Endothelial cell (in vitro differentiated cells): ENCODE measurements at regions not wholly inside any gene's neighbourhood (a gene's known extent, or its start where the extent isn't known, plus 50 kb on each side); places are given as distances from the start of the nearest gene placed in this dataset.
A peak's percentile ranks its signal among the peaks of the same experiment; 100 is the strongest.

Experiments used
- DNase-seq: peaks from one replicate; pipeline ENCODE4 v3.0.0; 2021; ENCODE audit warnings: low spot score
- H3K27ac Mint-ChIP-seq: one replicate; pipeline ENCODE4 v1.8.0; 2021; ENCODE audit warnings: mixed read lengths, inconsistent platforms; ENCODE audit not compliant: unreplicated experiment
- H3K27me3 Mint-ChIP-seq: one replicate; pipeline ENCODE4 v1.8.0; 2021; ENCODE audit warnings: mild to moderate bottlenecking, moderate library complexity, mixed read lengths, inconsistent platforms; ENCODE audit not compliant: unreplicated experiment
- H3K36me3 Mint-ChIP-seq: one replicate; pipeline ENCODE4 v1.8.0; 2021; ENCODE audit warnings: mild to moderate bottlenecking, low read depth, mixed read lengths, inconsistent platforms; ENCODE audit not compliant: unreplicated experiment
- H3K4me1 Mint-ChIP-seq: one replicate; pipeline ENCODE4 v1.8.0; 2021; ENCODE audit warnings: mild to moderate bottlenecking, mixed read lengths, inconsistent platforms; ENCODE audit not compliant: unreplicated experiment
- H3K4me3 Mint-ChIP-seq: one replicate; pipeline ENCODE4 v1.8.0; 2021; ENCODE audit warnings: mild to moderate bottlenecking, mixed read lengths, inconsistent platforms; ENCODE audit not compliant: unreplicated experiment
- H3K9me3 Mint-ChIP-seq: one replicate; pipeline ENCODE4 v1.8.0; 2021; ENCODE audit warnings: mixed read lengths, inconsistent platforms; ENCODE audit not compliant: unreplicated experiment
- TF ChIP-seq, protein P1 (sequence below): fragments of 200-600 bp; sonication (generic); IDR thresholded peaks from one replicate; pipeline ENCODE4 v1.5.0; 2021; ENCODE audit warnings: antibody characterized with exemption; ENCODE audit not compliant: unreplicated experiment

DNA sequence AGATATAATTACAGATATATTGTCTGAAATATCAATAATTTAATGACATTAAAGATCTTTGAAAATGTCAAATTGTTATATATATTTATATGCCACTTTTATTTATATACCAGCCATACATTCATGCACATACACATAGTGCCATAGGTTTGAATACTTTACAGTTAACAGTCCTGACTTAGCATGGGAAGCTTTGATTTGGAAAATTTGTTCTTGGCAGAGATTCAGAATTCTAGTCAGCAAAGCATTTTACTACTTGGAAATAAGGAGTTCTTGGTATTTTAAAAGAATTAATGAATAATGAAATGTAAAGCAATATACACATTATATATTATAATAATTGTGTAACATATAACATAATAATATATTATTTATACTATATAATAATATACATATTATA, 277.0 kb upstream of the PCDH20 start:
- Mint-ChIP-seq H3K4me1 (no peaks in the 10 kb centered on the region), H3K36me3 (no peaks in the 10 kb centered on the region), H3K4me3 (no peak overlapping the region), H3K27me3 (peaks cover 1% of the 10 kb centered on the region), H3K9me3 (no peaks in the 10 kb centered on the region), H3K27ac (no peak overlapping the region)
- no peak for DNase-seq
- TF ChIP-seq, protein P1, sequence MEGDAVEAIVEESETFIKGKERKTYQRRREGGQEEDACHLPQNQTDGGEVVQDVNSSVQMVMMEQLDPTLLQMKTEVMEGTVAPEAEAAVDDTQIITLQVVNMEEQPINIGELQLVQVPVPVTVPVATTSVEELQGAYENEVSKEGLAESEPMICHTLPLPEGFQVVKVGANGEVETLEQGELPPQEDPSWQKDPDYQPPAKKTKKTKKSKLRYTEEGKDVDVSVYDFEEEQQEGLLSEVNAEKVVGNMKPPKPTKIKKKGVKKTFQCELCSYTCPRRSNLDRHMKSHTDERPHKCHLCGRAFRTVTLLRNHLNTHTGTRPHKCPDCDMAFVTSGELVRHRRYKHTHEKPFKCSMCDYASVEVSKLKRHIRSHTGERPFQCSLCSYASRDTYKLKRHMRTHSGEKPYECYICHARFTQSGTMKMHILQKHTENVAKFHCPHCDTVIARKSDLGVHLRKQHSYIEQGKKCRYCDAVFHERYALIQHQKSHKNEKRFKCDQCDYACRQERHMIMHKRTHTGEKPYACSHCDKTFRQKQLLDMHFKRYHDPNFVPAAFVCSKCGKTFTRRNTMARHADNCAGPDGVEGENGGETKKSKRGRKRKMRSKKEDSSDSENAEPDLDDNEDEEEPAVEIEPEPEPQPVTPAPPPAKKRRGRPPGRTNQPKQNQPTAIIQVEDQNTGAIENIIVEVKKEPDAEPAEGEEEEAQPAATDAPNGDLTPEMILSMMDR, result no peak

- H3K9me3 Mint-ChIP-seq, result no peaks in the 10 kb centered on the region
- DNase-seq, result peak; percentile 35
- H3K27ac Mint-ChIP-seq, result no peak overlapping the region
- no peaks in the 10 kb centered on the region for H3K4me1 Mint-ChIP-seq
- TF ChIP-seq, protein P1, result no peak
- H3K27me3 Mint-ChIP-seq, result peaks cover 4% of the 10 kb centered on the region
- no peak overlapping the region for H3K4me3 Mint-ChIP-seq
- H3K36me3 Mint-ChIP-seq, result peaks cover 3% of the 10 kb centered on the region
These were observed 270.0 kb upstream of the PCDH20 start for GRCh38 chr13:61685682-61686012.

DNA sequence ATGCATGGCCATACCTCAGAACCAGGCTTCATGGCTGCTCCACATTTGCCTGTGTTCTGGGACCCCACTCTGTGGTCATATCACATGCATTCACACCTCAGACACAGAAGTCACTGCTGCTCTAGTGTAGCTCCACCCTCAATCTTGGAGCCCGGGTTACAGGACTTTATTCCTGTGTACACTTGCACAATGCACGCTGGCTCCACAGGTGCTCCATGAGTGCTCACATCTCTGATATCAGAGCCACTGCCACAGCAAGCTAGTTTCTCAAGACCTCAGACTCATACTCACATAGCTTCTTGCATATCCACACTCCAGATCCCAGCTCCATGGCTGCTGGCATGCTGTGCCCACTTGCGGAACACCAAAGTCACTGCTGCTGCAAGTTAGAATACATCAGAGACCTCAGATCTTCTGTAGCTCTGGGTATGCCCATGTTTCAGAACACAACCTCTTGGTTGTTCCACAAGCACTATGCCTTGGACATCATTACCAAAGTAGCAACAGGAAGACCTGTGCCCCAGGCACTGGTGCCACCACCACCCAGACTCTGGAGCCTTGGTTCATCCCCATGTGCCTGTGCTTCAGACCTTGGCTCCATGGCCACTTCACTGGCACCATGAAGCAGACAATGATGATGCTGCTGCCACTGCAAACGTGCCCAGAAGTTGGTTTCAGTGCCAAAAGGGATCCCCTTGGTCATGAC, 269.5 kb upstream of the PCDH20 start:
- Mint-ChIP-seq H3K4me3 (no peak overlapping the region), H3K36me3 (peaks cover 3% of the 10 kb centered on the region), H3K4me1 (no peaks in the 10 kb centered on the region), H3K9me3 (no peaks in the 10 kb centered on the region), H3K27me3 (peaks cover 4% of the 10 kb centered on the region), H3K27ac (no peak overlapping the region)
- no peak for DNase-seq
- TF ChIP-seq, protein P1, result no peak

DNA sequence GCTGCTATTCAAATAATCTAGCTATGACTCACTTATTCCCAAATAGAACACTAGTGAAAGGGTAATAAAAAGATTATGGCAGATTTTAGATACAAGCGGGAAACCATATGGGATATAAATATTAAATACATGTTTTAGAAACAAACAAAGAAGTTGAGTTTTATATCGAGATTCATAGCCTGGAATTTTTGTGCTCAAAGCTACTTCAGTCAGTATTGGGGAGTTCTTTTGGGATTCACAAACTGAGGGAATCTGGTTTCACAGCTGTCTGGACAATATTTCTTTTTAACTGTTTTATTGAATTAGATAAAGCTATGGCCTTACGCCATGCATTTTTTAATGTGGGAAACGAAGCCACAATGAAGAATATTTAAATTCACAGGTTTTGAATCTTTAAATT, 257.1 kb upstream of the PCDH20 start:
- no peak for DNase-seq
- H3K4me1 Mint-ChIP-seq, result no peaks in the 10 kb centered on the region
- no peaks in the 10 kb centered on the region for H3K27me3 Mint-ChIP-seq
- no peak overlapping the region for H3K4me3 Mint-ChIP-seq
- H3K27ac Mint-ChIP-seq, result no peak overlapping the region
- H3K36me3 Mint-ChIP-seq, result no peaks in the 10 kb centered on the region
- no peaks in the 10 kb centered on the region for H3K9me3 Mint-ChIP-seq
- TF ChIP-seq, protein P1, result no peak

DNA sequence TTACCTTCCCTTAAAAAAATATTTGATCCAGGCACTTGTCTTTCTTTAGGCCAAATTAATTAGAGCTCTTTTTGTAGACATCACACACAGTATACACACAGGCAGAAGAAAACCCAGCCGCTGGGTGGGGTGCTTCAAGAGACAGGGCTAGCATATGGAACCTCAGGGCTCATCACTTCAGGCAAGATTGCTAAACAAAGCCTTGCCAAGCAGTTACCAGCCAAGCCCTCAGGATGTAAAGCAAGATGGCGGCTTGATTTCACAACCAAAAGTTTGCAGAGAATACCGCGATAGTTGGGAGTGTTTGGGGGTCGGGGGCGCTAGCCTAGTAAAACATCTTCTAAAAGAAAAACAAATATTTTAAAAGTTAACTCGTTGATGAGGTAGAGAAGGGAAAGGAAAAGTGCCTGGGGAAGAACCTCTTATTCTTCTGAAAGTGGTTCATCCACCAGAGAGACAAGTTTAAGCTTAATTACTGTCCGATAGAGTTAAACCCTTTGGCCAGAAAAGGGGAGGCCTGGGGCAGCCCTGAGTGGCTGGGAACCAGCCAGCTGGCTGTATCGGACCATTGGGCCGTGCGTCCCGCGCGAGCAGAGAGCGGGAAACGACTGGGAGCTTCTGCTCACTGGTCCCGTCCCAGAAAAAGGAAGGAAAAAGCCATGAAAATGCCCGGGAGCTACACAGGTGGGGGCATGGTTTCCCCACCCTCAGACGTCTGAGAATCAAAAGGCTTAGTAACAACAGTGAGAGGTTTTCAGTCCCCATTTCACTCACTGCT, 254.9 kb upstream of the PCDH20 start:
- no peak overlapping the region for H3K4me3 Mint-ChIP-seq
- no peaks in the 10 kb centered on the region for H3K36me3 Mint-ChIP-seq
- H3K9me3 Mint-ChIP-seq, result no peaks in the 10 kb centered on the region
- no peak for DNase-seq
- no peak overlapping the region for H3K27ac Mint-ChIP-seq
- H3K27me3 Mint-ChIP-seq, result no peaks in the 10 kb centered on the region
- TF ChIP-seq, protein P1, result no peak
- no peaks in the 10 kb centered on the region for H3K4me1 Mint-ChIP-seq
